ENCODE measurements at regions not wholly inside any gene's neighbourhood (a gene's known extent, or its start where the extent isn't known, plus 50 kb on each side); places are given as distances from the start of the nearest gene placed in this dataset.

- DNase-seq (ENCODE audit: low spot score), result no peak
These were observed 582.6 kb downstream of the MRPL39 start for GRCh38 chr21:25024639-25025038.

GRCh38 chr21:25005388-25005787 lies 601.9 kb downstream of the MRPL39 start:
- no peak for DNase-seq (ENCODE audit: low spot score)

DNA sequence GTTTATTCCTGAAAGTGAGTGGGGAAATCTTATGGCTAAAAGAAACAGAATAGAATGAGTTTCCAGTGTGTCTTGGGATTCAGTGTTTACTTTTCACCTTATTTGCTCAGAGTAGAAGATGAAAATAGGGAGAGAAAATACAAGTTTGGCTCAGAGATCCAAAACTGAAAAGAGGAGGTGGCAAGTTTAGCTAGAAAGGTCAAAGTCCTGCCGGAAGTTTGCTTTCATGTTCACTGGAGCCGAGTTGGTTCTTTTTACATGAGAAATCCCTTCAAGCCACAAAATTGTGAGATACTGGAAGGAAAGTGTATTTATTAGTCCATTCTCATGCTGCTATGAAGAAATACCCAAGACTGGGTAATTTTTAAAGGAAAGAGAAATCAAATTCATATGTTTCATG lies 604.6 kb downstream of the MRPL39 start:
- no peak for DNase-seq (ENCODE audit: low spot score)

GRCh38 chr21:24995216-24995615 lies 612.1 kb downstream of the MRPL39 start:
- DNase-seq (ENCODE audit: low spot score), result no peak

DNA sequence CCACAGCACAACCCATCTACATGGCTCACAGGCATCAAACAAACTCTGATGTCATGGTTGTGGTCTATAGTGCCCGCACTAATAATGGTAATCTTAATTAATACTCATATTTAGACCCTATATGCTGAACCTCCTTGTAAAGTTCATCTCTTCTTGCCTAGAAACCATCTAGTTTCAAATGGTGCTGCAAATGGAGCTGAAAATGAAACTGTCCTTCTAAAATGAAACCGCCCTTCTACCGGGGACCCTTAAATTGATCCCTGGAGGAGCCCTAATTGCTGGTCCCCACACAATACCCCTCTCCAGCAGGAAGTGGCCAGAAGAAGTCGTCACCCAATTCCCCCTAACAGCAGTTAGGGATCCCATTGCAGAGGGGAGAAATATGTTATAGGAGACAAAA lies 612.6 kb downstream of the MRPL39 start:
- no peak for DNase-seq (ENCODE audit: low spot score)

GRCh38 chr21:24989516-24989915 lies 617.8 kb downstream of the MRPL39 start:
- DNase-seq (ENCODE audit: low spot score), result no peak

DNA sequence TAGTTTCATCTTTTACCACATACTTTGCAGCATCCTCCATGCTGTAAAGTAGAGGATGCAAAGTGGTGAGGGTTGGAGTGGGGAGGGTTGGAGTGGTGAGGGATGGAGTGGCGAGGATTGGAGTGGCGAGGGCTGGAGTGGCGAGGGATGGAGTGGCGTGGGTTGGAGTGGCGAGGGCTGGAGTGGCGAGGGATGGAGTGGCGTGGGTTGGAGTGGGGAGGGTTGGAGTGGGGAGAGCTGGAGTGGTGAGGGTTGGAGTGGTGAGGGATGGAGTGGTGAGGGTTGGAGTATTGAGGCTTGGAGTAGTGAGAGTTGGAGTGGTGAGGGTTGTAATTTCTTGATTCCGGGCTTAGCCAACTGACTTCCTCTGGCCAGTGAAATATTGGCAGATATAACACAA lies 618.3 kb downstream of the MRPL39 start:
- no peak for DNase-seq (ENCODE audit: low spot score)

DNA sequence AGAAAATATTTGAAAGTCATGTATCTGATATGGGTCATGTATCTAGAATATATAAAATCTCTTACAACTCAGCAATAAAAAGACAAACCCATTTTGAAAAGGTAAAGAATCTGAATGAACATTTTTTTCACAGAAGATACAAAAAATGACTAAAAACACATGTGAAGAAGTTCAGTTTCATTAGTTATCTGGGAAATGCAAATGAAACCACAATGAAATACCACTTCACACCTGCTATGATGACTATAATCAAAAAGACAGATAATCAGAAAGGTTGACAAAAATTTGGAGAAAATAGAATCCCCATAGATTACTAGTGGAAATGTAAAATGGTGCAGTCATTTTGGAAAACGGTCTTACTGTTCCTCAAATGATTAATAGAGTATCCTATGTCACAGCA lies 631.0 kb downstream of the MRPL39 start:
- no peak for DNase-seq (ENCODE audit: low spot score)

DNA sequence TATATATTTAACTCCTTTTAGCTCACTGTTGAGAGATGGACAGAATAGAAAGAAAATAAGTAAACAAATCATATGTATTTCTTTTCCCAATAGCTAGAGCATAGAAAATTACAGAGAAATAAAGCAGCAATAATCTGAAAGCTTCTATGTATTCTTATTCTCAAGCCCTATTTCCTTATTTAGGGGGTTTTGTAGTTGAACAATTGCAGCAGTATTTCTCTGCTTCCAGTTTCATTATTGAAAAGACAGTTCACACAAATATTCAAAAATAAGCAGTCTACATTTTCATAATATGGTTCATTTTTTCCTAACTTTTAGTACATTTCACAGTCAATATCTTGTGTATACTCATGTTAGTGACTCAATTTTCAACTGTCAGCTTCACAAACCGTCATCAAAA lies 638.2 kb downstream of the MRPL39 start:
- DNase-seq (ENCODE audit: low spot score), result no peak

DNA sequence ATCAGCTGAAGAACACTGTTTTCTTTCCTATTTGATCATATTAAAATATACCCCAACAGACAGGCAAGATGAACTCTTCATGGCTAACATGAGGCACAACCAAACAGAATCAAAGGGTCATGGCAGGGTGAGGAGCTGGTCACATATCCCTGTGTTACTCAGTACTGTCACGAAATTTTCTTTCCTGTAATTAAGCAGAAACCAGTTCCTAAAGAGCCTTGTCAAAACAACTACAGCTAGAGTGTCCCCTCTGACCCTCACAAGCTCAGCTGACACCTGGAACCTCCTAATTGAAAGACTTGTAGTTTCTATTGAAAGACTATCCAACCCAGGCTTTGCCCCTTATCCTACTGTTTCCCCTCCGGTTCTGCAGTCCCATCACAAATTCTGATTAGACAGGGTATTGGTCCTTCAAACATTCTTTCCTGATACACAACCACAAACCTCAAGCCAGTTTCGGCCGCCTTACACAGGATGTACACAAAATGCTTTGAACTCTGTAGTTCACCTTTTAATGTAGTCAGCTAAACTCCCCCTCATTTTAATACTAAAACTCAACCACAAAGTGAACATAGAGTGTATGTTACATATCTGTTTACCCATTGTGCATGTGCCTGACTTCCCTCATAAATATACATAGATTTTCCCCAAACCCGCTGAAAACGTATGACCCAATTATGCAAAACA lies 651.9 kb downstream of the MRPL39 start:
- DNase-seq (ENCODE audit: low spot score), result no peak

- DNase-seq (ENCODE audit: low spot score), result no peak
These were observed 659.1 kb downstream of the MRPL39 start for GRCh38 chr21:24948186-24948585.

DNA sequence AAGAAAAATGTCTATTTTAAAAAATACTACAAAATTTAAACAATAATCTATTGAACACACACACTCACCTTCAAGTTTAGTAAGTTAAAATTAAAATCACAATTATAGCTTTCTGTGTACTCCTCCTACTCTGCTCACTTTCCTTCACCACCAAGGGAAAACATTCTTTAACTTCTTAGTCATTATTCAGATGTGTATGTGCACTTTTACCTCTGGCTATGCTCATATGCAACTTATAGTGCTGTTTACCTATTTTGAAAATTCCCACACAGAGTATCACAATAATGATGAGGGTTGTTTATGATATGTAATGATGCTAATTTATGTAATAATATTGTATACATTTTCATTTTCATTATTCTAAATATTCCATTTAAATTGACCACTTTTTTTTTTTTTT lies 661.4 kb downstream of the MRPL39 start:
- DNase-seq (ENCODE audit: low spot score), result no peak

GRCh38 chr21:24941316-24942185 lies 665.7 kb downstream of the MRPL39 start:
- DNase-seq (ENCODE audit: low spot score), result no peak

GRCh38 chr21:24939291-24939690 lies 668.0 kb downstream of the MRPL39 start:
- DNase-seq (ENCODE audit: low spot score), result no peak

DNA sequence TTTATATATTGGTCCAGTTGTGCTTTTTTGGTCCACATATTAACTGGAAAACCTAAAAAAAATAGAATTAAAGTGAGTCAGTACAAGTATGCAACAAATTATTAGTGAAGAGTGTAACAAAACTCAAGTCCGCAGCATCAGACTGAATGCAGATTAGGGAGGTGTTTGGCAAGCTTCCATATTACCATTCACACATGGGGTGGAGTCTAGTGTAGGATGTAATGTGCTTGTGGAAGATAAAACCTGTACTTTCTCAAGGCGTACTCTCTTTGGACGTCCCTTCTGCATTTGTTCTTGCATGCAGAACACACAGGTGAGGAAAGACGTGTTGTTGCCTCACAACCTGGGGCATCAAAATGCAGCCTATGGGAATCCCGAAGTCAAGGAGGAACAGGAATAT lies 668.7 kb downstream of the MRPL39 start:
- no peak for DNase-seq (ENCODE audit: low spot score)

GRCh38 chr21:24935991-24936390 lies 671.3 kb downstream of the MRPL39 start:
- no peak for DNase-seq (ENCODE audit: low spot score)

GRCh38 chr21:24910591-24910990 lies 696.7 kb downstream of the MRPL39 start:
- DNase-seq (ENCODE audit: low spot score), result no peak

DNA sequence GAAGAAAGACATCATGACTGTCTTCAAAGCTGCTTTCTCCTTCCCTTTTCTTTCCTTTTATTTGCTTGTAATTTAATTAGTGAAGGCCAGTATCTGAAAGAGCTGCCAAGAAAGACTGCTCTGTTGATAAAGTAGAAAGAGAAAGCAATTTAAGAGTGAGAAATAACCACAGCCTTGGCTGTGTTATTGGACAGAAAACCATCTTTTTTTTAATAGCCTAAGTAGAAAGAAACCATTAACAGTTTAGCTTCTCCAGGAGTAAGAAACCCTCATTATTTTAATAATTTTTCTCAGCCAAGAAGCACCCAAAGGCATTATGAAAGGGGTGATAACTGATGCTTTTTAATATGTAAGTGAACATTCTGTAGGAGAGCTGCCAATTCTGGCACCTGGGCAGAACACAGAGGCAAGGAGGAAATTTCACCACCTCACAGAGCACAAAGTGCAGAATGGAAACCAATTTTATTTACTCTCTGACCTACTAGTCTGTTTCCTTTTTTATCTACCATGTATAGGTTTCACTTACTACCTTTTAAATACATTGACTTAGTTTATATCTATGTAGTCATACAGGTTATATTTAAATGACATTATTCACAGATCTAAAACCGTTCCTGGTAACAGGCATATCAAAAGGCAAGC lies 703.2 kb downstream of the MRPL39 start:
- no peak for DNase-seq (ENCODE audit: low spot score)

DNA sequence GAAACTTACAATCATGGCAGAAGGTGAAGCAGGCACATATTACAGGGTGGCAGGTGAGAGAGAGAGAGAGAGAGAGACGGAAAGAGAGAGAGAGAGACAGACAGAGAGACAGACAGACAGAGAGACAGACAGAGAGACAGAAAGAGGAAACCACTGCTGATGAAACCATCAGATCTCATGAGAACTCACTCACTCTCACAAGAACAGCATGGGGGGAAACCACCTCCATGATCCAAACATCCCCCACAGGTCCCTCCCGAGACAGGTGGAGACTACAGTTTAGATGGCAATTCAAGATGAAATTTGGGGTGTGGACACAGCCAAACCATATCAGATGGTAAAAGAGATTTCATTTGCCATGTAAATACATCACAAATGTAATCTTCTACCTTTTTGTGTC lies 708.1 kb downstream of the MRPL39 start:
- no peak for DNase-seq (ENCODE audit: low spot score)

DNA sequence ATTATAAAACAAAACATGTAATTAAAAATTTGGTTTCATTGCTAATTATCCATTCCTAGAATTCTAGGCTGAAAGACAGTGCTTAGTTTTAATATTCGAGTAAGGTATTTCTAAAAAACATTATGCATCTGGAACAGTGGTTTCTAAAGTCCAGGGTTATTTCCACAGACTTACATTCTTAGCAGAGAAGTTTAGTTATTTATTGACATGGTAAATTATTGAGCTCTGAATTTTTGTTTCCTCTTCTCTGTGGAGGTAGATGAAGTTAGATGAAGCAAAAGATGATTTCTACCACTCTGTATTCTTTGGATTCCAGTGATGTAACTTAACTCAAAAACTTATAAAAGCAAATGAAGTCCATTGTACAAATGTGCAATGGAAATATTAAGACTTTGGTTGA lies 709.4 kb downstream of the MRPL39 start:
- no peak for DNase-seq (ENCODE audit: low spot score)

DNA sequence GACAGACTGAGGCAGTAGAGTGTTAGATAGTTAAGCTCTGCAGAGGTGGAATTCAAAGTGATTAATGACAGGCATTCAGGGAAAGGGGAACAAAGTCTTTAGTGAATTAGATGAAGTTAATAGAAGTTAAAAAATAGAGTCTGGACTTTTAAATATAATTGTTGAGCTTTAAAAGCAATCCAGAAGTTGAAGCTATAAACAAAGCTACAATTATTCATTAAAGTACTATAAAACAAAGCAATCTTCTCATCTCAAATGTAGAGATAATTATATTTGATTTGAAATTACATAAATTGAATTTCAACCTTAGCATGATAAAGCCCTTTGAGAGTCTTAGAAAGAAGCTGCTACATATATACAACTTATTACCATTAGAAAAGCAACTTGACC lies 710.6 kb downstream of the MRPL39 start:
- DNase-seq (ENCODE audit: low spot score), result no peak

GRCh38 chr21:24895885-24896734 lies 711.2 kb downstream of the MRPL39 start:
- DNase-seq (ENCODE audit: low spot score), result no peak

Measured in HuH-7 (cell line).